Large intestine (tissue), 3 donors: ENCODE measurements at regions not wholly inside any gene's neighbourhood (a gene's known extent, or its start where the extent isn't known, plus 50 kb on each side); places are given as distances from the start of the nearest gene placed in this dataset.

Experiments used
- DNase-seq, 2 donors: peaks; one replicate each; pipeline versions ENCODE4 v3.0.0 to v3.0.0-alpha.2; 2013
- H3K27ac ChIP-seq: one replicate; pipeline ENCODE4 v1.5.1; 2013; ENCODE audit warnings: low read length
- H3K27me3 ChIP-seq: 2 replicates; pipeline ENCODE4 v1.6.1; 2013; ENCODE audit warnings: low read length; ENCODE audit not compliant: control insufficient read depth, insufficient read depth
- H3K36me3 ChIP-seq: 2 replicates; pipeline ENCODE4 v1.6.1; 2013; ENCODE audit warnings: low read length; ENCODE audit not compliant: control insufficient read depth, insufficient read depth
- H3K4me1 ChIP-seq: one replicate; pipeline ENCODE4 v1.6.1; 2013; ENCODE audit warnings: low read length; ENCODE audit not compliant: control insufficient read depth, insufficient read depth
- H3K4me3 ChIP-seq: one replicate; pipeline ENCODE4 v1.5.1; 2013; ENCODE audit warnings: low read length
- H3K9me3 ChIP-seq: one replicate; pipeline ENCODE4 v1.6.1; 2013; ENCODE audit warnings: mild to moderate bottlenecking, low read depth, low read length, moderate library complexity; ENCODE audit not compliant: control insufficient read depth
- WGBS: methylation state at CpG from one replicate; pipeline ENCODE4 v1.1.5; 2013; ENCODE audit warnings: low lambda C conversion rate; ENCODE audit not compliant: insufficient coverage; 5-methylcytosine and 5-hydroxymethylcytosine counted together

DNA sequence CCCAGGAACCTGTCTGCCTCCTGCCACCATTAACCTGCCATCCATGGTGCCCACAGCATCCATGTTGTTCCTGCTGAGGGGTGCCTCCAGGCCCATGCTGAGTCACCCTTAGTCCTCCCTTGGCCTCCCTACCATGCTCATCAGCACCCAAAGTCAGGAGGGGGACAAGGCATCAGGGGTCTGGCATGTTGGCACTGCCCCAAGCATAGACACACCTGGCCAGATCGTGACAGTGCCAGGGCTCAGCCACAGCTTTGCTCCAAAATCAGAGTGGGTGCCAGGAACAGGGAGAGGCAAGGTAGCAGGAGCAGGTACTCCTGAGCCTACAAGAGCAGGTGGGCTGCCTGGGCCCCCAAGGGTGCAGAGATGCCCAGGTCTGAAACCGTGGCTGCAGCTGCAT, 566.6 kb downstream of the TLE1 start:
- no peak overlapping the region for H3K4me3 ChIP-seq
- H3K4me1 ChIP-seq = no peaks in the 10 kb centered on the region
- no peaks in the 10 kb centered on the region for H3K9me3 ChIP-seq
- DNase-seq = no peak
- H3K27me3 ChIP-seq = no peaks in the 10 kb centered on the region
- no CpG with 5 or more reads among the region's 2 CpGs for WGBS
- no peak overlapping the region for H3K27ac ChIP-seq
- no peaks in the 10 kb centered on the region for H3K36me3 ChIP-seq

DNA sequence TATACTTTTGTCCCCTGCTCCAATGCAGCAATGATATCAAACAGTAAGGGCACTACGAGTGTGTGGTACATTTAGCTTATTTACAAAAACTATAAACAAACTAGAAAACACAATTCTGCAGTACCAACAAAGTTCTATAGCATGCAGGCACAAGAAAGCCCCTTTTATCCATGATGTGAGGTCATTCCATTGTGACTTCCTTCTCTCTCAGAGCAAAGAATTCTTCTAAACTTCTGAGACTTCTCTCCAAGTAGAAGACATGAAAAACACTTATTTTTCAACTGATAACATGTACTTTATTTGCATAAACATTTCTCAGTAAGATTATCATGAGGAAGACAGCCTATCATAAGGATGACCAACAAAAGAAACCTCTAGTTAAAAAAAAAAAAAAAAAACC, 569.8 kb downstream of the TLE1 start:
- no CpG with 5 or more reads among the region's 1 CpG for WGBS
- Histone ChIP-seq H3K27ac (no peak overlapping the region), H3K4me1 (no peaks in the 10 kb centered on the region), H3K4me3 (no peak overlapping the region), H3K9me3 (no peaks in the 10 kb centered on the region), H3K36me3 (no peaks in the 10 kb centered on the region), H3K27me3 (no peaks in the 10 kb centered on the region)
- no peak for DNase-seq

DNA sequence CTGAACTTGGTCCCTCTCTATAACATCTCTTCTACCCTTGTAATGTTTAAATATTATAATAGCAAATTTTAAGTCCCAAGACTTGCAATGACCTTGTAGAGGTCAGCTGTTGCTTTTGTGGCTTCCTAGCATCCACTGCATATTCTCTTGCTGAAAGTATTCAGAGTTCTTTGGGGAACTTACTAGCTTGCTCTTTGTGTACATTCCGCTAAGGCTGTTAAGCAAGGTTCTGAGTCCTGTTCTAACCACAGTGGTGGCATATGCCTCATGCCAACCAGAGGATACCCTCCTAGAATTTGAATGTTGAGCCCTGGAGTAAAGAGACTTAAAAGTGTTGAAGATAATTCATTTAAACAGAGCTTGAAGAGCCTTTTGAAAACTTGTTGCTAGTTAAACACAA, 570.9 kb downstream of the TLE1 start:
- H3K27ac ChIP-seq = no peak overlapping the region
- no peak overlapping the region for H3K4me3 ChIP-seq
- no peaks in the 10 kb centered on the region for H3K4me1 ChIP-seq
- no peaks in the 10 kb centered on the region for H3K27me3 ChIP-seq
- no peaks in the 10 kb centered on the region for H3K9me3 ChIP-seq
- no CpG with 5 or more reads among the region's 1 CpG for WGBS
- H3K36me3 ChIP-seq = no peaks in the 10 kb centered on the region
- no peak for DNase-seq

DNA sequence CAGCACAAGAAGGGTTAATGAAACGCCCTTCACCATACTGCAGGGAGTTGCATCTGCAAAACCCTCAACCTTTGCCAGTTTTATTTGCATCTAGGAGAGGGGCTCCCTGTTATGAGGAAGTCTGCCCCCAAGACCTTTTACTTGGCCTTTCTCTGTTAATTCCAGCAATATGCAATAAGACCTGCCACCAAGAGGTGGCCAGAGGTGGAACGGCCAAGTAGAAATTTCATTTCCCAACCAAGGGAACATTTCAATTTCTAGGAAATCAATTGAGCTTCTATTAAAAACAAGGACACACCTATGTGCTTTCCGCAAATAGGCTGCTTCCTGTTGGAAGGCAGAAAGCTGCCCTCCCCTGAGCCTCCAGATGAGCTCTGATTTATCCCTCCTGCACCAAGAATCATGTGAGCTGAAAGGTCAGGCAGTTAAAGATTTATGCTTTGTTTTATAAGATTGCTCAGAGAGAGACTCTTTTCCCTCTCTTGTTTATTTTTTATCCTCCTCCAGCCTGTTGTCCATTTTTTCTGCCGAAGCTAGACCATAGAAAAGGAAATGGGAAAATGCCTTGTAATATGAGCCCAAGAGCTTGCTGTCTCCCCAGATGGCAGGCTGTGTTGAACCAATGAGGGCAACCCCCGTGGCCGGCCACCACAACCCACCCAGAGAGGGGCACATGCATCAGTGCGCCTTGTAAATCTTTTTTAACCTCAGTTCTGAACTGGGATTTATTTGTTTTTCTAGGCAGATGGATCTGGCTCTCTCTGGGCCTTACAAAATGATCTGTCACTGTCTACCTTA, 572.8 kb downstream of the TLE1 start:
- WGBS = no CpG with 5 or more reads among the region's 7 CpGs
- DNase-seq = no peak

DNA sequence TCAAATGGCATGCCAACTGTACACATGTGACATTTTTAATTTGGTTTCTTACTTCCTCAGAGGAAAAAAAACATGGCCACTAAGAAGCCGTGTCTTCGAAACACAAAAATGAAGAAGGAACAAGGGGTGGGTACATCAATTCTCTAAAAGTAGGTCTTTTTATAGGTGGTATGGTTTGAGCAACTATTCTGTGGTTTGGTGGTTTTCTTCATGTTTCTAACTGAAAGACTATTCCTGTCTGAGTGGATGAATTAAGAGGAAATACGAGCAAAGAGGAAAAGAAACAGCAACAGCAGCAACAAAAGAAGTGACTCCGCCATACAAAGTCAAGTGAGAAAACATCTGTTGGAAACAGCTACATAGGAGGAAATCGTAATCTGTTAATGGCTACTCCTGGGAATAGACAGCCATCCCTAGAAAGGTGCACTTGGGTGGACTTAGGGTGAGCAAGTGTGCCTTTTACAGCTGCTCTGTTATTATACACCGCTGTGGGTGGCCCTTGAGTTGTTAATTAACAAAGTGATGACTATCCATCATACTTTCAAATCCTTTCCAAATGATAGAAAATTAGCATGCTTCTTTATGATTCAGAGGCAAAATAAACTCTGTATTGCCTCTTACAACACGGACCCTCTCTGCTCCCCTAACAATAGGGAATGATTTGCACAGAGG, 575.8 kb downstream of the TLE1 start:
- no peaks in the 10 kb centered on the region for H3K4me1 ChIP-seq
- DNase-seq = no peak
- H3K27me3 ChIP-seq = no peaks in the 10 kb centered on the region
- H3K9me3 ChIP-seq = no peaks in the 10 kb centered on the region
- no peak overlapping the region for H3K4me3 ChIP-seq
- WGBS = 17% methylated on average over 1 of the region's 7 CpGs
- H3K27ac ChIP-seq = no peak overlapping the region
- no peaks in the 10 kb centered on the region for H3K36me3 ChIP-seq

More for the DNA sequence above, 572.8 kb downstream of the TLE1 start:
- H3K9me3 ChIP-seq = no peaks in the 10 kb centered on the region
- H3K4me3 ChIP-seq = no peak overlapping the region
- H3K4me1 ChIP-seq = no peaks in the 10 kb centered on the region
- H3K27ac ChIP-seq = no peak overlapping the region
- H3K27me3 ChIP-seq = no peaks in the 10 kb centered on the region
- no peaks in the 10 kb centered on the region for H3K36me3 ChIP-seq

DNA sequence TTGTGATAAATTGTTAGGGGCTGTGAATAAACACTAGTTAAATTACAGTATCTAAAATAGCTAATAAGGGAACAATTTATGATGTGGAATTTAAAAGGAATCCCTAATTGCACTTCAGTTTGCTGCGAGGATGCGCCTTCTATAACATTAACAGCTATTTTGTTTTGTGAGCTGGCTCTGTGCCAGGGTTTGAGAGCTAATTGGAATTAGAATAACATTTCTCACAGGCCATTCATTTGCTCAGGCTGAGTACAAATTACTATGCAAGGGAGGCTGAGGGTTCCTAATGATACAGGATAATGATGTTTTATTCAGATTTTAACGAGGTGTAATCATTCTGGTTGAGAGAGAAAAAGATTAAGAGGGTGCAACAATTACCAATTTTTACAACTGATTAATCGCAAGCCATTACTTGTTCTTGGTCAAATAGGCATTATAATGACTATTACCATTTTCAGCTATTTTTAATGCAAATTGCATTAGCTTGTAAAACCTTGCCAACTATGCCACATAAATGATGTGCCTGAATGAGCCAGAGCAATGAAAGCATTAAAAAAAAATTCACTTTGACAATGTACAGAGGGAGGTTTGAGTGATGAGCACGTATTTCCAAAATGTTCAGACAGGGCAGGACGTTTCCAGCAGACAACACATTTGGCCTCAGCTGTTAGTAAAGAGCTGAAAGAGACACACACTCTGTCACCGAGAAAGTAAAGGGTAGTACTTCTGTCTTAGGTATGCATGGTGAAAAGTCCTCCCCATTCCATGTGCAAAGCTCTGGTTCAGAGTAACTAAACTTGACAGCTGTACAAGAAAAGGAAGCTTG, 576.5 kb downstream of the TLE1 start:
- DNase-seq = no peak
- Histone ChIP-seq H3K4me1 (no peaks in the 10 kb centered on the region), H3K9me3 (no peaks in the 10 kb centered on the region), H3K36me3 (no peaks in the 10 kb centered on the region), H3K27ac (no peak overlapping the region), H3K4me3 (no peak overlapping the region), H3K27me3 (no peaks in the 10 kb centered on the region)
- WGBS = 100% methylated on average over 1 of the region's 7 CpGs

DNA sequence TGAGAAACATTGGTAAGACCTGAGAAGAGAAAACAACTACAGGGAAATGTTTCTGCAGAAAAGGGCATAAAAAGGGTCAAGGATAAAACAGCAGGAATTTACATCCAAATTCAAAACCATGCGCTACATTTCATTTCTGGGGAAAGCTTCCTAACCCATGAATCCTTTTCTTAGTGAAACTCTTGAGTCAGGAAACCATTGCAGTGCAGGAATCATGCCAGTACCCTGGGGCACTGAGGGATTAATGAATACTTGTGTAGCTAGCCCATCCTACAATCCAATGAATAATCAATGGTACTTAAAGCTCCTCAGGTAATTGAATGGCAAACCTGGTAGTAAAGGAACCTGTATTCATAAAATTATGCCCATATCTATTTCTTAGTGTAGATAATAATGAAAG, 580.5 kb downstream of the TLE1 start:
- H3K36me3 ChIP-seq = no peaks in the 10 kb centered on the region
- H3K4me1 ChIP-seq = no peaks in the 10 kb centered on the region
- no peak overlapping the region for H3K4me3 ChIP-seq
- H3K27me3 ChIP-seq = no peaks in the 10 kb centered on the region
- H3K9me3 ChIP-seq = no peaks in the 10 kb centered on the region
- WGBS = 100% methylated on average over 1 of the region's 1 CpG
- no peak overlapping the region for H3K27ac ChIP-seq
- no peak for DNase-seq

DNA sequence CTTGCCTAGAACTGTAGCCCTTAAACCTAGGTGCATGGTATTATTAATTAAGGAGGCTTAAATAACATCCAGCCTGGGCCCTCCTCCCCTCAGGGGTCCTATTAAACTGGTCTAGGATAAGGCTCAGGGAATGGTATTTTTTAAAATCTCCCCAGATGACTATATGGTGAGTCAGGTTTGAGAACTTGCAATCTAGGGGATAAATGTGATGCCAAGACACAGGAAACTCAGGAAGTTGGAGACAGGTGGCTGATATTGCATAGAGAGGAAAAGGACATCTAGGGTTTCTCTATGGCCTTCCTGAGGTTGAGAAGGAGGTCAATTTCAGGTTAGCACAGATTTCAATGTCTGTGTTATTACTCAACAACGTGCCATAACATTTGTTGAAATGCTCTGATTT, 581.0 kb downstream of the TLE1 start:
- Histone ChIP-seq H3K4me1 (no peaks in the 10 kb centered on the region), H3K9me3 (no peaks in the 10 kb centered on the region), H3K27ac (no peak overlapping the region), H3K27me3 (no peaks in the 10 kb centered on the region), H3K36me3 (no peaks in the 10 kb centered on the region), H3K4me3 (no peak overlapping the region)
- DNase-seq = no peak
- WGBS = no CpG with 5 or more reads among the region's 1 CpG

DNA sequence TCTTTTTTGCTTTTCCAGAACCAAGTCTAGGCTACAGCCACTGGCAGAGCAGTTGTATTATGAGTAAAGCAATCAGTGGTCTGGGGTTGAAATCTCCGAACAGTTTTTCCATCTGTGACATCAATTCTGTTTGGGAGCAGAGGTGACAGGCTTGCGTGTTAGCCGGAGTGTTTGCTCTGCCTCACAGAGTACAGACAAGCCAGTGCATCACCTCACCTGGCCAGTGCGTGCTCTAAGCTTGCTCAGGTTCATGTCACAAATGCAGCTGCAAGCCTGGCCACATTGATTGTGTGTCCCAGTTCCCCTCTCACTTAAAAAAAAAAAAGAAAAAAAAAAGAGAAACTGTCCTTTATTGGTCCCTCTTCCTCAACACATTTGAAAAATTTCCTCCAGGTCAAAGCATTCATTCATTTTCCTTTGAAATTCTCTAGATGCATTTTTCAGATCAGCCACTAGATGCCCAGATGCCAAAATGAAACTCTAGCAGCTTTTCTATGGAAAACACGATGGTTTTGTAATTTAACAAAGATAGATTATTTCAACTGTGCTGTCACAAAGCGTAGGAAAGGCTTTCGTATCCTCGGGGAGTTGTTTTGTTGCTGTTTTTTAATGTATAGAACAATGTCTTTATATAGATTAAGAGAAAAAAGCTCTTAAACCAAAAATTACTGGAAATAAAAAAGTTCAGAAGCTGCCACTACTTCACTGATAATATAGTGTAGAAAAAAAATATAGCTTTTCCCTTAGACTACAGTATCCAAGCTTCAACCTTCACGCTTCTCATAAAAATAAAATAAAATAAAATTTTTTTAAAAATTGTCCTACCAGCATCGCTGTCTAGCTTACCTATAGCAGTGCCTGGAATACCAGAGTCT, 585.5 kb downstream of the TLE1 start:
- no peak for DNase-seq
- H3K4me1 ChIP-seq = no peaks in the 10 kb centered on the region
- no peaks in the 10 kb centered on the region for H3K9me3 ChIP-seq
- H3K36me3 ChIP-seq = no peaks in the 10 kb centered on the region
- no peaks in the 10 kb centered on the region for H3K27me3 ChIP-seq
- 77% methylated on average over 3 of the region's 10 CpGs for WGBS
- no peak overlapping the region for H3K27ac ChIP-seq
- no peak overlapping the region for H3K4me3 ChIP-seq
